HG03378 (cell line): ENCODE measurements at regions not wholly inside any gene's neighbourhood (a gene's known extent, or its start where the extent isn't known, plus 50 kb on each side); places are given as distances from the start of the nearest gene placed in this dataset.

Experiments used
- ATAC-seq: cut with Tn5 transposase; IDR thresholded peaks from one replicate; pipeline ENCODE4 v1.9.1; 2021; ENCODE audit warnings: mild to moderate bottlenecking, moderate library complexity; ENCODE audit not compliant: unreplicated experiment

GRCh38 chr10:21265622-21266021 is 259.9 kb downstream of the SKIDA1 start:
- ATAC-seq = no peak

GRCh38 chr10:21264271-21264670 is 261.2 kb downstream of the SKIDA1 start:
- no peak for ATAC-seq

- ATAC-seq = no peak
Measured at GRCh38 chr10:21263839-21264238, 261.6 kb downstream of the SKIDA1 start.

- no peak for ATAC-seq
Measured at GRCh38 chr10:21263263-21263803, 262.1 kb downstream of the SKIDA1 start.

GRCh38 chr10:21261842-21262294 is 263.6 kb downstream of the SKIDA1 start:
- ATAC-seq = no peak

GRCh38 chr10:21260506-21261149 is 264.9 kb downstream of the SKIDA1 start:
- no peak for ATAC-seq

- ATAC-seq = no peak
Measured at GRCh38 chr10:21260066-21260465, 265.4 kb downstream of the SKIDA1 start.

GRCh38 chr10:21257919-21258318 is 267.6 kb downstream of the SKIDA1 start:
- no peak for ATAC-seq

- ATAC-seq = no peak
Measured at GRCh38 chr10:21257191-21257590, 268.3 kb downstream of the SKIDA1 start.

GRCh38 chr10:21249435-21249834 is 276.0 kb downstream of the SKIDA1 start:
- ATAC-seq = no peak

- no peak for ATAC-seq
Measured at GRCh38 chr10:21247592-21247991, 277.9 kb downstream of the SKIDA1 start.

- no peak for ATAC-seq
Measured at GRCh38 chr10:21246178-21246577, 279.3 kb downstream of the SKIDA1 start.

- ATAC-seq = no peak
Measured at GRCh38 chr10:21243748-21244257, 281.7 kb downstream of the SKIDA1 start.

GRCh38 chr10:21242915-21243314 is 282.6 kb downstream of the SKIDA1 start:
- no peak for ATAC-seq

GRCh38 chr10:21238717-21239116 is 286.8 kb downstream of the SKIDA1 start:
- no peak for ATAC-seq

- no peak for ATAC-seq
Measured at GRCh38 chr10:21238044-21238443, 287.4 kb downstream of the SKIDA1 start.

- ATAC-seq = no peak
Measured at GRCh38 chr10:21234761-21235160, 290.7 kb downstream of the SKIDA1 start.

- ATAC-seq = no peak
Measured at GRCh38 chr10:21230219-21230618, 295.3 kb downstream of the SKIDA1 start.

GRCh38 chr10:21217748-21218367 is 307.6 kb downstream of the SKIDA1 start:
- no peak for ATAC-seq

- no peak for ATAC-seq
Measured at GRCh38 chr10:21217107-21217506, 308.4 kb downstream of the SKIDA1 start.

GRCh38 chr10:21214329-21214728 is 311.2 kb downstream of the SKIDA1 start:
- ATAC-seq = no peak

- ATAC-seq = no peak
Measured at GRCh38 chr10:21213381-21213780, 312.1 kb downstream of the SKIDA1 start.
